A549 (cell line): ENCODE measurements at regions not wholly inside any gene's neighbourhood (a gene's known extent, or its start where the extent isn't known, plus 50 kb on each side); places are given as distances from the start of the nearest gene placed in this dataset.

Source experiments
- CEBPB ChIP-seq, 2 experiments: fragments of >200 bp in 1 of 2; sonication (Bioruptor Twin) in 1 of 2; formaldehyde crosslinking in 1 of 2; IDR thresholded peaks; 2 replicates each; pipeline ENCODE4 v1.6.1; 2012 to 2016
- CTCF ChIP-seq: fragments of >200 bp; sonication (Bioruptor Twin); formaldehyde crosslinking; IDR thresholded peaks from 3 replicates; pipeline ENCODE4 v1.5.1; 2016
- MAFK ChIP-seq: fragments of 450-650 bp; IDR thresholded peaks from 2 replicates; pipeline ENCODE4 v1.6.1; 2014; ENCODE audit not compliant: partially characterized antibody
- POLR2A ChIP-seq: IDR thresholded peaks from 2 replicates; pipeline ENCODE4 v1.6.1; 2012; ENCODE audit warnings: mild to moderate bottlenecking, low read length
- RCOR1 ChIP-seq: fragments of 150-350 bp; IDR thresholded peaks from 2 replicates; pipeline ENCODE4 v1.6.1; 2014; ENCODE audit warnings: antibody characterized with exemption, low read length, low read depth

GRCh38 chr2:180559038-180559437 lies 421.4 kb upstream of the UBE2E3 start:
- TF ChIP-seq POLR2A (no peak), MAFK (peak; percentile 71), CEBPB (IDR thresholded peaks at IDR 0.05) (no peak), CTCF (no peak), RCOR1 (no peak)
